K562 (cell line): ENCODE measurements at regions not wholly inside any gene's neighbourhood (a gene's known extent, or its start where the extent isn't known, plus 50 kb on each side); places are given as distances from the start of the nearest gene placed in this dataset.

ENCODE experiments used
- BRF2 ChIP-seq: IDR thresholded peaks from 3 replicates; pipeline ENCODE4 v1.6.1; 2011; ENCODE audit warnings: borderline replicate concordance, mild to moderate bottlenecking; ENCODE audit not compliant: insufficient read length, insufficient read depth
- CCNT2 ChIP-seq: IDR thresholded peaks from 2 replicates; pipeline ENCODE4 v1.6.1; 2011; ENCODE audit warnings: borderline replicate concordance, low read depth, mild to moderate bottlenecking, moderate library complexity, mixed read lengths, low read length; ENCODE audit not compliant: insufficient read length; ENCODE audit errors: extremely low read depth
- CTCF ChIP-seq, 3 experiments: IDR thresholded peaks in 2 of 3; conservative IDR thresholded peaks in 1 of 3; 2 replicates each; pipeline ENCODE4 v1.5.1; 2011 to 2012; ENCODE audit warnings: low read length in 3 of 3, mild to moderate bottlenecking in 3 of 3, control low read depth in 2 of 3, improper control_type of control experiment in 1 of 3, inconsistent platforms in 1 of 3, low read depth in 1 of 3, mixed read lengths in 1 of 3, moderate library complexity in 1 of 3; ENCODE audit not compliant: insufficient read depth in 2 of 3
- FOSL1 ChIP-seq: fragments of 200-800 bp; sonication (Bioruptor generic); conservative IDR thresholded peaks from 2 replicates; pipeline ENCODE4 v1.6.1; 2016; ENCODE audit warnings: missing genetic modification characterization, missing compliant biosample characterization
- PHF21A ChIP-seq: fragments of 450-650 bp; IDR thresholded peaks from 2 replicates; pipeline ENCODE4 v1.6.1; 2017; ENCODE audit warnings: low read depth, borderline replicate concordance
- ZFX ChIP-seq: sonication (generic); formaldehyde crosslinking; IDR thresholded peaks from 2 replicates; pipeline ENCODE4 v1.8.0; 2022; ENCODE audit warnings: mild to moderate bottlenecking, missing genetic modification reagents, moderate library complexity
- ZNF12 ChIP-seq: sonication (generic); formaldehyde crosslinking; IDR thresholded peaks from 2 replicates; pipeline ENCODE4 v1.4.0; 2020; ENCODE audit warnings: mild to moderate bottlenecking, missing genetic modification reagents
- TF ChIP-seq, protein P1 (sequence below): fragments of 200-400 bp; formaldehyde crosslinking; IDR thresholded peaks from 2 replicates; pipeline ENCODE4 v1.6.1; 2017; ENCODE audit warnings: mild to moderate bottlenecking, low read depth, low read length, moderate library complexity

GRCh38 chr6:168950858-168951214 lies 302.8 kb downstream of the THBS2 start:
- TF ChIP-seq CTCF (IDR thresholded peaks at IDR 0.05 in 2 of 3, conservative IDR thresholded peaks at IDR 0.05 in 1 of 3; ENCODE audit: insufficient read depth in 2 of 3, low read depth in 1 of 3, low read length in 3 of 3) (no peak), CCNT2 (no peak), PHF21A (no peak), BRF2 (no peak), ZNF12 (CRISPR knock-in tag) (no peak), ZFX (CRISPR knock-in tag) (no peak), FOSL1 (tag) (no peak)
- TF ChIP-seq, protein P1, sequence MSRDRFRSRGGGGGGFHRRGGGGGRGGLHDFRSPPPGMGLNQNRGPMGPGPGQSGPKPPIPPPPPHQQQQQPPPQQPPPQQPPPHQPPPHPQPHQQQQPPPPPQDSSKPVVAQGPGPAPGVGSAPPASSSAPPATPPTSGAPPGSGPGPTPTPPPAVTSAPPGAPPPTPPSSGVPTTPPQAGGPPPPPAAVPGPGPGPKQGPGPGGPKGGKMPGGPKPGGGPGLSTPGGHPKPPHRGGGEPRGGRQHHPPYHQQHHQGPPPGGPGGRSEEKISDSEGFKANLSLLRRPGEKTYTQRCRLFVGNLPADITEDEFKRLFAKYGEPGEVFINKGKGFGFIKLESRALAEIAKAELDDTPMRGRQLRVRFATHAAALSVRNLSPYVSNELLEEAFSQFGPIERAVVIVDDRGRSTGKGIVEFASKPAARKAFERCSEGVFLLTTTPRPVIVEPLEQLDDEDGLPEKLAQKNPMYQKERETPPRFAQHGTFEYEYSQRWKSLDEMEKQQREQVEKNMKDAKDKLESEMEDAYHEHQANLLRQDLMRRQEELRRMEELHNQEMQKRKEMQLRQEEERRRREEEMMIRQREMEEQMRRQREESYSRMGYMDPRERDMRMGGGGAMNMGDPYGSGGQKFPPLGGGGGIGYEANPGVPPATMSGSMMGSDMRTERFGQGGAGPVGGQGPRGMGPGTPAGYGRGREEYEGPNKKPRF, result no peak
